NCI-H1417 (cell line): ENCODE measurements at regions not wholly inside any gene's neighbourhood (a gene's known extent, or its start where the extent isn't known, plus 50 kb on each side); places are given as distances from the start of the nearest gene placed in this dataset.

ENCODE experiments used
- DNase-seq, 3 experiments: peaks; one replicate each; lab custom pipeline; 2025; lab: John Stamatoyannopoulos, UW

- no peak for DNase-seq
Observed at GRCh38 chr2:23241611-23242245, 143.3 kb upstream of the KLHL29 start.

- no peak for DNase-seq
Observed at GRCh38 chr2:23243073-23243659, 141.8 kb upstream of the KLHL29 start.

GRCh38 chr2:23244617-23245016 lies 140.4 kb upstream of the KLHL29 start:
- no peak for DNase-seq

DNA sequence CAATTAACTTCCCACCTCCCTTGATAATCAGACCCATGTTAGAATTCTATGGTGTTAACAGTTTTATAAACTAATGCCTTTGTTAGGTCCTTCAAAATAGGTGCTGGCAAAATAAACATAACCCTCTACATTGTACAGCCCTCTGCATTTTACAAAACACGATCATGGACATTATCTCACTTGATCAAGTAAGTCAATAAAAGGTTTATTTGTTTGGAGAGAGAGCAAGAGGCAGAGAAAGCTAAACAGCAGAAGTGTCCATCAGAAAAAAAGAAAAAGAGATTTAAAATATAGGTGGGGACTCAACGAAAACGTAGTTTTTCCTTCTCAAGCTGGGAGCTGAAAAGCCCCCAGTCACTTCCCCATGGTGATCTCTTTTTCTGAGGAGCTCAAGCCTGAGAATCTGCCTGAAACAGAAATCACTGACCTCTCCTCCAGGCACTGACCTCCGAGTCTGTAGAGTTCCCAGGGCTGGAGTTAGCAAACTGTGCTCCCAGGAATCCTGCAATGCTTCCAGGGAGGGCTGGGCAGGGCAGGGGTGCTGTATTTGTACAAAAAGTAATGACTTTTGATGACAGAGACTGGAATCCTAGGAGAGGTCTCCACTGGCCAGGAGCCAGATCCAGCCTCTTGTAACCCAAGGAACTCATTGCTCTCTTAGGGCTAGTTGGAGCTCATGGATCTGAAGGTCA lies 137.8 kb upstream of the KLHL29 start:
- peak in 1 of 3 experiments; percentile 40 for DNase-seq

DNA sequence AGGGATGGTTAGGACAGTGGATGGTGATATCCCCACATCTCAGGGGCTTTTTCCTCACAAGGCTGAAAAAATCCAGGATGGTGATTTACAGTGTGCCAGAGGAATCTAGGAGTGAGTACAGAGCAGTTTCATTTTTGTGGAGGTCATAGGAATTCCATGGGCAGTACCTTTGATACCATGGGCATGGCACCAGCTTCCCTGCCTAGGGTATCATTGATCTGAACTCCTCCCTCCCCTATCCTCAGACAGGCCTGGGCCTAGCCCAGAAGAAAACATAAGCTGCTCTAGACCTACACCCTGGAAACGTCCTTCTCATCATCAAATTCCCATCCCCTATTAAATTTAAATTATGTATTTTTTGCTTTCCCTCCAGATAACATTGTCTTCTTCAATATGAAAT lies 136.3 kb upstream of the KLHL29 start:
- DNase-seq: no peak

DNA sequence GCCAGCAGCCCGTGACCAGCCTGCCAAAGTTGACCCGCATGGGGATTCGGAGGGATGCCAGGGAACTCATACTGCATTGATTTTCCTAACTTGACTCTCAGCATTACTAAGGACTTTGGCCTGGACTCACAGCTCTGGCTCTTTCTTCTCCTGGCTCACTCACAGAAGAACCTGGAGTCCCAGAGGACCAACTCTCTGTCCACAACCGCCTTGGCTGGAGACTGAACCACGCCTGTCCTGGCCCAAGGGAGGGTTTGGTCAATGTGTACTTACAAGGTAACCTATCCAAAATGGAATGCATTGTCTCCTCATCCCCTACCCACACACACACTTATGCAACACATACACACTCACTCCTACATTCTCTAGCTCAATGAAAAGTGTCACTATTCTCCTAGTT lies 135.6 kb upstream of the KLHL29 start:
- no peak for DNase-seq

DNA sequence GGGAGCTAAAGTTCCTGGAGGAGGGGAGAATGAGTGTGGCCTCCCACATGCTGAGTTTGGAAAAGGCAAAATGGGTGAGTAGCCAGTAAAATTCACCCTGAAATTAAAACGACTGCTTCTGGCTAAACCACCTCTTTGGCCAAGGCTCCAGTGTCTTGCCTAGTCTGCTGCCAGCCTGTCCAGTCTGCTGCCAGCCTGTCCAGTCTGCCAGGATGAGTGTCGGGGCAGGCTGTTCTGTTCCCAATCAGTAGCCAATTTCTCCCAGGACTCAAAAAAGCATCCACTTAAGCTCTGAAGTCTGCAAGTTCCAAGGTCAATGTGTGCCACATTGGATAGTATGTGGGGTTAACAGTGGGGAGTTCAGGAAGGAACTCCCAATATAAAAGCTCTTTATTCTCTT lies 134.6 kb upstream of the KLHL29 start:
- no peak for DNase-seq

- no peak for DNase-seq
Observed at GRCh38 chr2:23256643-23257042, 128.3 kb upstream of the KLHL29 start.

- no peak for DNase-seq
Observed at GRCh38 chr2:23260621-23261020, 124.4 kb upstream of the KLHL29 start.

DNA sequence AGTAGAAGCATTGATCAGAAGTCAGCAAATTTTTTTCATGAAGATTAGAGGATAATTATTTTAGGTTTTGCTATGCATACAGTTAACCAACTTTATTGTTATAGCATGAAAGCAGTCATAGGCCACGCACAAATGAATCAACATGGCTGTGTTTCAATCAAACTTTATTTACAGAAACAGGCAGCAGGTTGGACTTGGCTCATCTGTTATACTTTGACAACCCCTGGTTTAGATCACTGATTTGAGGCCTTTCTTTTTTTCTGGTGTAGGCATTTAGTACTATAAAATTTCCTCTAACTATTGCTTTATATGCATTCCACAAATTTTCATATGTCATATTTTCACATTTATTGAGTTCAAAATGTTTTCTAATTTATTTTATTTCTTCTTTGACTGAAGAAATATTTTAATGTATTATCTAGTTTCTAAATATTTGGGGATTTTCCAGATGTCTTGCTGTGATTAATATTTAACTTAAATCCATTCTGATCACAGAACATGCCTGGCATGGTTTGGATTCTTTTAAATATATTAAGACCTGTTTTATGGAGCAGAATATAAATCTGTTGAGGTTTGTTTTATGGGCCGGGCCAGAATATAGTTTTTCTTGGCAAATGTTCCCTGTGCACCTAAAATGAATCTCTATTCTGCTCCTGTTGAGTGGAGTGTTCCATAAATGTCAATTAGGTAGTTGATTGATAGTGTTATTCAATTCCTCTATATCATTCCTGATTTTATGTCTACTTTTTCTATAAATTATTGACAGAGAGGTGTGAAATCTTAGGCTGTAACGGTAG lies 116.3 kb upstream of the KLHL29 start:
- DNase-seq: peak in 1 of 3 experiments; percentile 31

GRCh38 chr2:23269747-23270146 lies 115.2 kb upstream of the KLHL29 start:
- DNase-seq: peak in 1 of 3 experiments; percentile 13

DNA sequence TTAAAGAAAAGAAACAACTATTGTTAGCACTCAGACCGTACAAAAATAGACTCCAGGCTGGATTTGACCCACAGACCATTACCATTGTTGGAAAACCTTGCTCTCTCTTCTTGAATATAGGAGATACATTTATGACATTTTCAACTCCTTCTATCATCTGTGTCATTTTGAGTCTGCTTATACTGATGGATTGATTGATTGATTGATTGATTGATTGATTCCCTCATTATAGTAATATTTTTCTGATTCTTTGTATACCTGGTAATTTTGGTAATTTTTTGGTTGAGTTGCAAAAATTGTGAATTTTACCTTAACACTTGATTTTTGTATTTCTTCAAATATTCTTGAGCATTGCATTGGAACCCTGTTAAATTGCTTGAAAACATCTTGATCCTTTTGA lies 114.2 kb upstream of the KLHL29 start:
- DNase-seq: no peak

DNA sequence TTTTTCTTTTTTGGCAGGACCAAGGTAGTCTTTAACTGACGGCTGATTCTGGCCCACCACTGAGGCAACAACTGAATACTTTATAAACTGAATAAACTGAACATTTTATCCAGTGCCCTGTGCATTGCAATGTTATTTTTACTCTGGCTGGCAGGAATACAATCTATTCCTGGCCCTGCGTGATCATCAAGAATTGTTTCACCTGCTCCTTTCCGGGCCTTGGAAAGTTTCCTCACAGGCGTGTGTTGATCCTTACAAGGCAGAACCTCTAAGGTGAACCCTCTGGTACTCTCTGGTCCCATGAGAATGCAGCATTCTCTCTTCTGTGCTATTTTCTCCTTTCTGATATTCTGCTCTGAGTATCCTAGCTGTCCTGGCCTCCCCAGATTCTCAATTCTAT lies 113.7 kb upstream of the KLHL29 start:
- DNase-seq: no peak

DNA sequence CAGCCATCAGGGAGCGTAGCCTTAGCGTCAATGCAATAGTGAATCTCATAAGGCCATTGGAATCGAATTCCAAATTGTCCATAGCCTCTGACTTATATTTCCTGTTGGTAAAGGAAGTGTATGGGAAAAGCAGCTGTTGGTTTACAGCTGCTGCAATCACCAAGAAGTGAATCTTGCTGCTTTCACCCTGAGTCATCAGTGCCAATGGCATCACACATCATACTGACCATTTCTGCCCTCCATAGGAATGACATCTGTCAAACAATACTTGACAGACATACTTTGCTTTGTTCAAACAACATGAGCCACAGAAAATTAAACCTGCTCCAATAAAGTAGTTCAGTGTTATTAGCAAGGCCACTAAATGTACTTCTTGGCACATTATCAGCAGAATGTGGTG lies 111.2 kb upstream of the KLHL29 start:
- no peak for DNase-seq

DNA sequence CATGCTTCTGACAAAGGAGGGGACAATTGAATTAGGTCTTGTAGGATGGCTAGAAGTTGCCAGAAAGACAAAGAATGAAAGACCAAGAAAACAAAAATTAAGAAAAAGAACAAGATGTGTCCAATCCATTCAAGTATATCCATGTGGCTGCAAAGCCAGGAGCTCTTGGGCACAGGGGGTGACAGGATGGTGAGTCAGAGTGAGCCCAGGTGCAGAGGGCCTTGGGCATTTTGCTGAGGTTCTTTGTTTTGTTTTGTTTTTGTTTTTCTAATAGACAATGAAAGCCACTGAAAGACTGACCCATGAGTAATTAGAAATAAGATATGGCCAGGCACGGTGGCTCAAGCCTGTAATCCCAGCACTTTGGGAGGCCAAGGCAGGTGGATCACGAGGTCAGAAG lies 104.6 kb upstream of the KLHL29 start:
- no peak for DNase-seq

- no peak for DNase-seq
Observed at GRCh38 chr2:23283653-23284052, 101.3 kb upstream of the KLHL29 start.

- DNase-seq: no peak
Observed at GRCh38 chr2:23285091-23285800, 99.7 kb upstream of the KLHL29 start.

GRCh38 chr2:23286031-23286757 lies 98.8 kb upstream of the KLHL29 start:
- no peak for DNase-seq

DNA sequence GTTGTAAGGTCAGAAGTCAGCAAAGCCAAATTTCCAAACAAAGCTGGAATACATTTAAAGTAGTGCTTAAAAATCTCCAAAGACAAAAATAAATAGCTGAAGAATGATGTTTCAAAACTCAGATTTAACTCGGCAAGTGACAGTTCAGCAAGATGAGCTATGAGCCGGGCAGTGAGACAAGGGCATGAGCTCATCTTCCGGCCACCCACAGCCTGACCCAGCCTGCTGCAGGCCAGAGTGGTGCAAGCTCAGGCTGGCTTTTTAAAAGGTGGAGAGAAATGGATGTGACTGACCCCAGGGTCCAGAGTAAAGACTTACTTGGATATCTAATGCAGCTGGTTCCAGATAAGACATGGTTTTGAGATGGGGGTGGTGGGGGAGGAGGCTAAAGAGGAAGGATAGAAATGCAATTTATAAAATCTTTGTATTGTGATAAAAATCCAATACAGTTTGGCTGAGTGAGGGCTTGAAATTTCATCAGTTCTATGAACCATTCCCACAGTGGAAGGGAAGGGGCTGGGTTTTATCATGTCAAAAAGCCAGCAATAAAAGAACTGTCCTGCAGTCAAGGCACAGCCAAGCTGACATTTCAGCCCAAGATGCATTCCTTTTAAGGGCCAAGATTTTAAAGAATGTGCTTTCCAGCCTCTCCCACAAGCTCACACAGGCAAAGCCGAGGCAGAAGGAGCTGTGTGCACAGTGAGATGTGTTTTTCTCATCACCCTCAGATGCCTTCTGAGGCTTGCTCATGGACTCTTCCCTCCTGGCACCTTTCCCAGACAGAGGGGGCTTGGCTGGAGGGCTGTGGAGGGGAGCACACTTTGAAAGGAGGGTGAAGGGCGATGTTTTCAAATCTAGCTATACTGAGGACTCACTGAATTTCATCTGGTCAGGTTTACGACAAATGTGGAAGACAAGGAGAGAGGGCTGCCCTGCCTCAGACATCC lies 97.9 kb upstream of the KLHL29 start:
- DNase-seq: no peak

GRCh38 chr2:23289671-23290070 lies 95.3 kb upstream of the KLHL29 start:
- DNase-seq: no peak
